ENCODE measurements at regions not wholly inside any gene's neighbourhood (a gene's known extent, or its start where the extent isn't known, plus 50 kb on each side); places are given as distances from the start of the nearest gene placed in this dataset.

DNA sequence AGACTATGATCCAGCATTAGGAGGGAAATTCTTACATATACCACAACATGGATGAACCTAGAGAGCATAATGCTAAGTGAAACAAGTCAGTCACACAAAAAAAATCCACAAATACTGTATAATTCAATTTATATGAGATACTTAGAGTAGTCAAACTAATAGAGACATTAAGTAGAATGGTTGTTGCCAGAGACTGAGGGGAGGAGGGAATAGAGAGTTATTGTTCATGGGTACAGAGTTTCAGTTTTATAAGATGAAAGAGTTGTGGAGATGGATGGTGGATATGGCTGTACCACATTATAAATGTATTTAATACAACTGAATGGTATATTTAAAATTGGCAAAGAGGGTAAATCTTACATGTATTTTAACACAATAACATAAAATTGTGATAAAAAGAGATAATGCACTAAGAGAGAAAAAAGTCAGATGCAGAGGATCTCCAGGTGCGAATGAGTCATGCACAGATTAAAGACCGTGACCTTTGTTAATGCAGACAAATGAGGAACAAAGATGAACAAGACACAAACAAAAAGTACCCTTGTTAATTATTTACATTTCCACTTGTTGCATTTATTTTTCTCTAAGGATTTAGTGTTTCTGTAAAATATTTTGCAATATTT lies 541.7 kb upstream of the MEX3C start (continued):
- TF ChIP-seq, protein P1, sequence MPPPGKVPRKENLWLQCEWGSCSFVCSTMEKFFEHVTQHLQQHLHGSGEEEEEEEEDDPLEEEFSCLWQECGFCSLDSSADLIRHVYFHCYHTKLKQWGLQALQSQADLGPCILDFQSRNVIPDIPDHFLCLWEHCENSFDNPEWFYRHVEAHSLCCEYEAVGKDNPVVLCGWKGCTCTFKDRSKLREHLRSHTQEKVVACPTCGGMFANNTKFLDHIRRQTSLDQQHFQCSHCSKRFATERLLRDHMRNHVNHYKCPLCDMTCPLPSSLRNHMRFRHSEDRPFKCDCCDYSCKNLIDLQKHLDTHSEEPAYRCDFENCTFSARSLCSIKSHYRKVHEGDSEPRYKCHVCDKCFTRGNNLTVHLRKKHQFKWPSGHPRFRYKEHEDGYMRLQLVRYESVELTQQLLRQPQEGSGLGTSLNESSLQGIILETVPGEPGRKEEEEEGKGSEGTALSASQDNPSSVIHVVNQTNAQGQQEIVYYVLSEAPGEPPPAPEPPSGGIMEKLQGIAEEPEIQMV (CRISPR knock-in tag; IDR thresholded peaks at IDR 0.05; ENCODE audit: low read depth) = no peak
- TF ChIP-seq SNRNP70 (IDR thresholded peaks at IDR 0.05; ENCODE audit: low read depth, low read length) (no peak), HMG20A (CRISPR knock-in tag; IDR thresholded peaks at IDR 0.05; ENCODE audit: borderline replicate concordance) (no peak)

DNA sequence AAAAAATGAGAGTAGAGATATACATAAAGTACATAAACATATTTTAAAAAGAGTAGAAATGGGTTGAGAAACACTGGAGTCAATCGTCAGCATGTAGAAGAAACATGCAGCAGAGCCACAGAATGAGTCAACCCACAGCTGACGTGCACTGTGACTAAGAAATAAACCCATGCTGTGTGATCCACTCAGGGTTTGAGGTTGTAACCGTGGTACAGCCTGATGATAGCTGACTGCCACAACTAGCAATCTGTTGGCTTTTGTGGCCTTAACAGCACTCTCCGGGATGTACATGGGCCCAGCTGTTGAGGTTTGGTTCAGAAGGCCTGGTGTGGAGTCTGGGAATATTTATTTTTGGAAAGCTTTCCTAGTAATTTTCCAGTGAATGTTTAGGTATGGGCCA lies 554.4 kb upstream of the MEX3C start:
- Histone ChIP-seq H3K4me1 (ENCODE audit: insufficient read depth, low read length) (peaks cover 2% of the 10 kb centered on the region; the same call in 1 of the 2 replicates), H3K27ac (ENCODE audit: extremely low read length, insufficient read depth, low read length) (no peak overlapping the region), H2AFZ (ENCODE audit: low read length) (no peak overlapping the region), H3K9ac (ENCODE audit: insufficient read depth, low read depth, low read length) (no peak overlapping the region), H3K4me2 (ENCODE audit: low read depth, low read length) (no peak overlapping the region), H3K36me3 (replicated peaks in 1 of 2; ENCODE audit: control insufficient read depth in 1 of 2, insufficient read depth in 2 of 2, low read length in 2 of 2) (no peaks in the 10 kb centered on the region), H3K9me3 (ENCODE audit: low read length) (peaks cover 16% of the 10 kb centered on the region), H3K4me3 (replicated peaks in 1 of 3; ENCODE audit: insufficient read depth in 1 of 3, low read depth in 2 of 3, low read length in 3 of 3) (no peak overlapping the region), H3K27me3 (ENCODE audit: control insufficient read depth in 1 of 2, insufficient read depth in 2 of 2, low read length in 2 of 2) (no peaks in the 10 kb centered on the region; a peak in 1 of 5 replicates), H4K20me1 (ENCODE audit: insufficient read depth, low read length) (no peaks in the 10 kb centered on the region), H3K79me2 (ENCODE audit: insufficient read depth, low read length) (no peaks in the 10 kb centered on the region)
- intact Hi-C loops (cut with micrococcal nuclease; ENCODE audit: unreplicated experiment) = no loop called here
- in situ Hi-C loops (cut with HindIII; ENCODE audit: extremely low pct_ligation_motif_present, low pct_unique_long_range_greater_than_20kb) = loop anchor here (25.0 kb wide), 1 partner anchor 90 kb away; no protein-coding TSS in a partner anchor
- no peak for DNase-seq (ENCODE audit: low spot score)
- WGBS (ENCODE audit: low lambda C conversion rate) = 13% methylated on average over 4 of the region's 4 CpGs
- TF ChIP-seq YEATS4 (CRISPR knock-in tag; IDR thresholded peaks at IDR 0.05; ENCODE audit: borderline replicate concordance) (no peak), PHF8 (CRISPR knock-in tag; IDR thresholded peaks at IDR 0.05) (no peak), ZNF747 (CRISPR knock-in tag; IDR thresholded peaks at IDR 0.05; ENCODE audit: borderline replicate concordance) (no peak), TCF7 (IDR thresholded peaks at IDR 0.05; ENCODE audit: low read depth) (no peak)
- TF ChIP-seq, protein P2, sequence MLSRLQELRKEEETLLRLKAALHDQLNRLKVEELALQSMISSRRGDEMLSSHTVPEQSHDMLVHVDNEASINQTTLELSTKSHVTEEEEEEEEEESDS (CRISPR knock-in tag; IDR thresholded peaks at IDR 0.05; ENCODE audit: borderline replicate concordance) = no peak
- TF ChIP-seq, protein P3, sequence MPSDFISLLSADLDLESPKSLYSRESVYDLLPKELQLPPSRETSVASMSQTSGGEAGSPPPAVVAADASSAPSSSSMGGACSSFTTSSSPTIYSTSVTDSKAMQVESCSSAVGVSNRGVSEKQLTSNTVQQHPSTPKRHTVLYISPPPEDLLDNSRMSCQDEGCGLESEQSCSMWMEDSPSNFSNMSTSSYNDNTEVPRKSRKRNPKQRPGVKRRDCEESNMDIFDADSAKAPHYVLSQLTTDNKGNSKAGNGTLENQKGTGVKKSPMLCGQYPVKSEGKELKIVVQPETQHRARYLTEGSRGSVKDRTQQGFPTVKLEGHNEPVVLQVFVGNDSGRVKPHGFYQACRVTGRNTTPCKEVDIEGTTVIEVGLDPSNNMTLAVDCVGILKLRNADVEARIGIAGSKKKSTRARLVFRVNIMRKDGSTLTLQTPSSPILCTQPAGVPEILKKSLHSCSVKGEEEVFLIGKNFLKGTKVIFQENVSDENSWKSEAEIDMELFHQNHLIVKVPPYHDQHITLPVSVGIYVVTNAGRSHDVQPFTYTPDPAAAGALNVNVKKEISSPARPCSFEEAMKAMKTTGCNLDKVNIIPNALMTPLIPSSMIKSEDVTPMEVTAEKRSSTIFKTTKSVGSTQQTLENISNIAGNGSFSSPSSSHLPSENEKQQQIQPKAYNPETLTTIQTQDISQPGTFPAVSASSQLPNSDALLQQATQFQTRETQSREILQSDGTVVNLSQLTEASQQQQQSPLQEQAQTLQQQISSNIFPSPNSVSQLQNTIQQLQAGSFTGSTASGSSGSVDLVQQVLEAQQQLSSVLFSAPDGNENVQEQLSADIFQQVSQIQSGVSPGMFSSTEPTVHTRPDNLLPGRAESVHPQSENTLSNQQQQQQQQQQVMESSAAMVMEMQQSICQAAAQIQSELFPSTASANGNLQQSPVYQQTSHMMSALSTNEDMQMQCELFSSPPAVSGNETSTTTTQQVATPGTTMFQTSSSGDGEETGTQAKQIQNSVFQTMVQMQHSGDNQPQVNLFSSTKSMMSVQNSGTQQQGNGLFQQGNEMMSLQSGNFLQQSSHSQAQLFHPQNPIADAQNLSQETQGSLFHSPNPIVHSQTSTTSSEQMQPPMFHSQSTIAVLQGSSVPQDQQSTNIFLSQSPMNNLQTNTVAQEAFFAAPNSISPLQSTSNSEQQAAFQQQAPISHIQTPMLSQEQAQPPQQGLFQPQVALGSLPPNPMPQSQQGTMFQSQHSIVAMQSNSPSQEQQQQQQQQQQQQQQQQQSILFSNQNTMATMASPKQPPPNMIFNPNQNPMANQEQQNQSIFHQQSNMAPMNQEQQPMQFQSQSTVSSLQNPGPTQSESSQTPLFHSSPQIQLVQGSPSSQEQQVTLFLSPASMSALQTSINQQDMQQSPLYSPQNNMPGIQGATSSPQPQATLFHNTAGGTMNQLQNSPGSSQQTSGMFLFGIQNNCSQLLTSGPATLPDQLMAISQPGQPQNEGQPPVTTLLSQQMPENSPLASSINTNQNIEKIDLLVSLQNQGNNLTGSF (CRISPR knock-in tag; IDR thresholded peaks at IDR 0.05) = no peak
- ChIA-PET POLR2A (no interaction called here), CTCF (ENCODE audit: low intra/inter-chr PET ratio, low total read pairs) (no interaction called here)
- FAIRE-seq = no peak
- no peak for ATAC-seq
- BruUV-seq (replicated peaks) = no TSS peak

Data from HepG2 (cell line).